Trophoblast cell (in vitro differentiated cells and primary cell): ENCODE measurements at regions not wholly inside any gene's neighbourhood (a gene's known extent, or its start where the extent isn't known, plus 50 kb on each side); places are given as distances from the start of the nearest gene placed in this dataset.
"Not testable (repeated sequence)": the region's sequence is repeated elsewhere in the genome, so short reads cannot be mapped to it uniquely, and the experiment has no call there.

Source experiments
- DNase-seq, 2 donors: peaks; one replicate each; pipeline ENCODE4 v3.0.0-alpha.2; 2016
- H2AFZ ChIP-seq: 2 replicates; pipeline ENCODE4 v1.6.1; 2013; ENCODE audit warnings: low read length, moderate library complexity, mild to moderate bottlenecking; ENCODE audit not compliant: insufficient read depth, poor library complexity
- H2AK5ac ChIP-seq: 2 replicates; pipeline ENCODE4 v1.6.1; 2013; ENCODE audit warnings: mild to moderate bottlenecking, low read length
- H2BK120ac ChIP-seq: 2 replicates; pipeline ENCODE4 v1.6.1; 2013; ENCODE audit warnings: low read length, mild to moderate bottlenecking, moderate library complexity; ENCODE audit not compliant: insufficient read depth, poor library complexity
- H2BK12ac ChIP-seq: 2 replicates; pipeline ENCODE4 v1.6.1; 2013; ENCODE audit warnings: mild to moderate bottlenecking, low read length, moderate library complexity
- H2BK5ac ChIP-seq: 2 replicates; pipeline ENCODE4 v1.6.1; 2013; ENCODE audit warnings: low read length, low read depth, moderate library complexity, mild to moderate bottlenecking; ENCODE audit not compliant: poor library complexity
- H3K14ac ChIP-seq: 2 replicates; pipeline ENCODE4 v1.6.1; 2013; ENCODE audit warnings: mild to moderate bottlenecking, low read length
- H3K18ac ChIP-seq: 2 replicates; pipeline ENCODE4 v1.6.1; 2013; ENCODE audit warnings: mild to moderate bottlenecking, low read length
- H3K23ac ChIP-seq: 2 replicates; pipeline ENCODE4 v1.6.1; 2013; ENCODE audit warnings: low read length
- H3K27ac ChIP-seq: 2 replicates; pipeline ENCODE4 v1.5.1; 2013; ENCODE audit warnings: low read depth, mild to moderate bottlenecking, inconsistent platforms, low read length, moderate library complexity
- H3K27me3 ChIP-seq: 2 replicates; pipeline ENCODE4 v1.6.1; 2013; ENCODE audit warnings: inconsistent platforms, mild to moderate bottlenecking, low read length, moderate library complexity; ENCODE audit not compliant: insufficient read depth
- H3K36me3 ChIP-seq, 2 experiments: 1 replicate in 1 of 2; 2 replicates in 1 of 2; pipeline ENCODE4 v1.6.1; 2013; ENCODE audit warnings: low read length in 2 of 2, mild to moderate bottlenecking in 2 of 2, moderate library complexity in 1 of 2; ENCODE audit not compliant: insufficient read depth in 2 of 2, control insufficient read depth in 1 of 2
- H3K4ac ChIP-seq: 2 replicates; pipeline ENCODE4 v1.6.1; 2013; ENCODE audit warnings: low read depth, mild to moderate bottlenecking, low read length, moderate library complexity
- H3K4me1 ChIP-seq, 2 experiments: 1 replicate in 1 of 2; 2 replicates in 1 of 2; pipeline ENCODE4 v1.6.1; 2013; ENCODE audit warnings: low read length in 2 of 2, mild to moderate bottlenecking in 2 of 2, moderate library complexity in 1 of 2; ENCODE audit not compliant: insufficient read depth in 2 of 2, control insufficient read depth in 1 of 2
- H3K4me2 ChIP-seq: 2 replicates; pipeline ENCODE4 v1.6.1; 2013; ENCODE audit warnings: inconsistent platforms, mild to moderate bottlenecking, low read length, moderate library complexity
- H3K4me3 ChIP-seq: 2 replicates; pipeline ENCODE4 v1.5.1; 2013; ENCODE audit warnings: mild to moderate bottlenecking, low read depth, low read length, inconsistent platforms
- H3K79me1 ChIP-seq: one replicate; pipeline ENCODE4 v1.6.1; 2013; ENCODE audit warnings: low read length
- H3K79me2 ChIP-seq: 2 replicates; pipeline ENCODE4 v1.6.1; 2013; ENCODE audit warnings: low read length, mild to moderate bottlenecking; ENCODE audit not compliant: control insufficient read depth, insufficient read depth, poor library complexity
- H3K9ac ChIP-seq: 2 replicates; pipeline ENCODE4 v1.6.1; 2013; ENCODE audit warnings: mild to moderate bottlenecking, low read length
- H3K9me3 ChIP-seq: 2 replicates; pipeline ENCODE4 v1.6.1; 2013; ENCODE audit warnings: low read depth, mild to moderate bottlenecking, control low read depth, inconsistent platforms, low read length; ENCODE audit not compliant: insufficient read depth
- H4K12ac ChIP-seq: 2 replicates; pipeline ENCODE4 v1.6.1; 2013; ENCODE audit warnings: low read depth, mild to moderate bottlenecking, low read length, moderate library complexity
- H4K8ac ChIP-seq: 2 replicates; pipeline ENCODE4 v1.6.1; 2013; ENCODE audit warnings: low read depth, mild to moderate bottlenecking, low read length, moderate library complexity
- H4K91ac ChIP-seq: one replicate; pipeline ENCODE4 v1.6.1; 2013; ENCODE audit warnings: low read depth, mild to moderate bottlenecking, low read length, moderate library complexity
- WGBS: extraction: QIAGEN DNeasy Blood & Tissue Kit; methylation state at CpG from one replicate; pipeline ENCODE4 v1.1.7; 2013; ENCODE audit warnings: missing lambda C conversion rate; ENCODE audit not compliant: insufficient read length, insufficient coverage; ENCODE audit errors: extremely low coverage; 5-methylcytosine and 5-hydroxymethylcytosine counted together

DNA sequence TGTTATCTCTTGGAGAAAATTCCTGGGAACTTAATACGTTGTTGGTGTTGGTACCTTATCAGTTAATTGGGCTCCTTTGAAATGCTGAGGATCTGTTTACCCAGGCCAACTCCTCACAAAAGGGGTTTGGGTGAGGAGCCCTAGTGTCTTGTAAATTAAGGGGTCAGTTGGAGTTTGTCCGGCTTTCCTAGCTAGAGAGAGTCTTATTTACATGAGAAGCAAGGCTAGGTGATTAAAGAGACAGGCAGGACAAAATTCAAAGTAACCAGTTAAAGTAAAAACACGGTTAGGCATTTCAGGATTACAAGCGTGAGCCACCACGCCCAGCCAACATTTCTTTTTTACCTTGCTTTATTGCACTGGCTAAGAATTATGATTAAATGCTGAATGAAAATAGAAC is 1178.9 kb upstream of the CRIM1 start:
- not testable (repeated sequence) for H3K27ac ChIP-seq, H3K9ac ChIP-seq, H2BK12ac ChIP-seq, H3K14ac ChIP-seq, H2AK5ac ChIP-seq, H3K4me3 ChIP-seq, H3K23ac ChIP-seq, H4K8ac ChIP-seq, H3K4ac ChIP-seq, H3K9me3 ChIP-seq, H3K4me2 ChIP-seq, H2BK120ac ChIP-seq, H4K12ac ChIP-seq, H3K18ac ChIP-seq, DNase-seq, H2BK5ac ChIP-seq, H2AFZ ChIP-seq, H3K36me3 ChIP-seq, H3K79me1 ChIP-seq, H3K79me2 ChIP-seq, H3K4me1 ChIP-seq, H3K27me3 ChIP-seq, H4K91ac ChIP-seq
- no CpG with 5 or more reads among the region's 5 CpGs for WGBS

DNA sequence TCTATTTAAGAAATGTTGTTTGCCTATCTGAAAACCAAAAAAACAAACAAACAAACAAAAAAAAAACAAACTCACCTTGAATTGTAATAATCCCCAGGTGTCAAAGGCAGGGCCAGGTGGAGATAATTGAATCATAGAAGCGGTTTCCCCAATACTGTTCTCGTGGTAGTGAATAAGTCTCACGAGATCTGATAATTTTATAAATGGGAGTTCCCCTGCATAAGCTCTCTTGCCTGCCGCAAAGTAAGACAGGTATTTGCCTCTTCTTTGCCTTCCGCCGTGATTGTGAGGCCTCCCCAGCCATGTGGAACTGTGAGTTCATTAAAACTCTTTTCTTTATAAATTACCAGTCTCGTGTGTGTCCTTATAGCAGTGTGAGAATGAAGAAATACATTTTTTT is 1180.7 kb upstream of the CRIM1 start:
- no CpG with 5 or more reads among the region's 7 CpGs for WGBS
- Histone ChIP-seq H3K9me3 (no peaks in the 10 kb centered on the region), H2BK5ac (no peak overlapping the region), H3K27me3 (no peaks in the 10 kb centered on the region), H4K8ac (no peak overlapping the region), H3K27ac (no peak overlapping the region), H2BK120ac (no peak overlapping the region), H3K14ac (no peak overlapping the region), H3K4me3 (no peak overlapping the region), H3K4ac (no peak overlapping the region), H2AK5ac (no peak overlapping the region), H4K12ac (no peak overlapping the region), H3K4me2 (no peak overlapping the region), H2AFZ (no peak overlapping the region), H4K91ac (no peak overlapping the region), H3K79me2 (no peaks in the 10 kb centered on the region), H3K23ac (no peak overlapping the region), H3K79me1 (no peaks in the 10 kb centered on the region), H3K18ac (no peak overlapping the region), H3K9ac (no peak overlapping the region), H3K36me3 (no peaks in the 10 kb centered on the region), H2BK12ac (no peak overlapping the region), H3K4me1 (no peaks in the 10 kb centered on the region)
- no peak for DNase-seq

DNA sequence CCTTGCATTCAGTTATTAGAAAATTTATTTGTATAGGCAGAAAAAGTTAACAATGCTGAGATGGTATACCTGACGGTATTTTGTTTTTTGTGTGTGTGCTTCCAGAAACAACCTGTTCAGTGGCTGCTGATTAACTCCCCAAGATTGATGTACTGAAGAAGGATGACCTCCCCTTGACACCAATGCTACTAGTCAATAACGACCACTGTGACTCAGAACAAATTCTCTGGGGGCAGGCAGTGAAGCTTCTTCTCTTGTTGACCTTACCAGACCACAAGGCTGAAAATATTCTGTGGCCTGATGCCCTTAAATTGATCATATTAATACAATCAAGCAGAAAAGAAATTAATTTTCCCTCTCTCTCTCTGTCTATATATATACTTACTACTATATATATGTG is 1182.9 kb upstream of the CRIM1 start:
- no peak overlapping the region for H2BK12ac ChIP-seq
- H4K8ac ChIP-seq: no peak overlapping the region
- H3K4me3 ChIP-seq: no peak overlapping the region
- no peak overlapping the region for H3K4ac ChIP-seq
- no peaks in the 10 kb centered on the region for H3K9me3 ChIP-seq
- H3K27me3 ChIP-seq: no peaks in the 10 kb centered on the region
- no peak overlapping the region for H2BK120ac ChIP-seq
- no peak overlapping the region for H4K12ac ChIP-seq
- H2AFZ ChIP-seq: no peak overlapping the region
- H3K14ac ChIP-seq: no peak overlapping the region
- no peaks in the 10 kb centered on the region for H3K79me1 ChIP-seq
- H3K9ac ChIP-seq: no peak overlapping the region
- H3K27ac ChIP-seq: no peak overlapping the region
- H3K79me2 ChIP-seq: no peaks in the 10 kb centered on the region
- no peak overlapping the region for H2BK5ac ChIP-seq
- DNase-seq: no peak
- no peak overlapping the region for H3K23ac ChIP-seq
- no peak overlapping the region for H2AK5ac ChIP-seq
- H3K36me3 ChIP-seq: no peaks in the 10 kb centered on the region
- H3K18ac ChIP-seq: no peak overlapping the region
- no peak overlapping the region for H3K4me2 ChIP-seq
- WGBS: no CpG with 5 or more reads among the region's 2 CpGs
- no peak overlapping the region for H4K91ac ChIP-seq
- H3K4me1 ChIP-seq: no peaks in the 10 kb centered on the region

DNA sequence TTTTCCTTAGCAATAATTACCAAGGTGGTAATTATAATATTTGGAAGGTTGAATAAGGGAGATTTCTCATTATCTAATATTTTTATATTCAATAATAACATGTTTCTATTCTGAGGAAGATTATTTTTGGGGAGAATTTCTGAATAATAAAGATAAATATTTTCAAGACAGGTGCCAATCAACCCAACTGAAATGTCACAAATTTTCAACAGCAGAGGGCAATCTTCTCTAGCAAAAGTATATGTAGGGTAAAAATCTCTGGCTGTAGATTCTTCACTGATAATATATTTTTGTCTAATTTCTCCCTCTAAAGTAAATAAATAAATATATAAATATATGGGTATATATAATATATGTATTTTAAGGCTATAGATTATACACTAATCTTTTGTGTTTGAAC is 1187.2 kb upstream of the CRIM1 start:
- no peaks in the 10 kb centered on the region for H3K79me1 ChIP-seq

DNA sequence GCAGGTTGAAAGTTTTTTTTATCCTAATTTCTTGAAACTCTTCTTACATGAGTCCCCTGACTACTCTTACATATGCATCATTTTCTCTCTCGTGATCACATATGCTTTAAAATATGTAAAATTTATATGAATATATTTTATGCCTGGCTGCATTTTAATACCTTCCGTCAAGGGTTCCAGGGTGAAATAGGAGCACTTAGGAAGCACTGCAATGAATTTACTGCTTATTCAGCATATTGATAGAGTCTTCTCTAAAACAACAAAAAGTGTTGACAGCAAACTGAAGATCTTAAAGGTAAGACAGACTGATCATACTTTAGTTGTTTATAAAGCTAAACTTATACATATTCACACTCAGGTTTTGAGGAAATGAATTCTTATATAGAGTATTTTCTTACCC is 1191.6 kb upstream of the CRIM1 start:
- no peaks in the 10 kb centered on the region for H3K36me3 ChIP-seq
- DNase-seq: no peak
- H4K91ac ChIP-seq: no peak overlapping the region
- H3K4me1 ChIP-seq: no peaks in the 10 kb centered on the region
- H3K4ac ChIP-seq: no peak overlapping the region
- H4K8ac ChIP-seq: no peak overlapping the region
- H3K9me3 ChIP-seq: no peaks in the 10 kb centered on the region
- no peak overlapping the region for H2AK5ac ChIP-seq
- H2BK120ac ChIP-seq: no peak overlapping the region
- no peak overlapping the region for H3K23ac ChIP-seq
- no peak overlapping the region for H3K18ac ChIP-seq
- H3K79me1 ChIP-seq: no peaks in the 10 kb centered on the region
- H3K14ac ChIP-seq: no peak overlapping the region
- H3K4me2 ChIP-seq: no peak overlapping the region
- H2AFZ ChIP-seq: no peak overlapping the region
- no peaks in the 10 kb centered on the region for H3K79me2 ChIP-seq
- no peak overlapping the region for H3K27ac ChIP-seq
- H4K12ac ChIP-seq: no peak overlapping the region
- no peaks in the 10 kb centered on the region for H3K27me3 ChIP-seq
- no CpG with 5 or more reads among the region's 2 CpGs for WGBS
- no peak overlapping the region for H3K9ac ChIP-seq
- H3K4me3 ChIP-seq: no peak overlapping the region
- H2BK12ac ChIP-seq: no peak overlapping the region
- no peak overlapping the region for H2BK5ac ChIP-seq

More for the DNA sequence above, 1187.2 kb upstream of the CRIM1 start:
- no peak overlapping the region for H3K27ac ChIP-seq
- H3K23ac ChIP-seq: no peak overlapping the region
- no peak overlapping the region for H3K9ac ChIP-seq
- no peak overlapping the region for H3K4me3 ChIP-seq
- H2BK12ac ChIP-seq: no peak overlapping the region
- no peaks in the 10 kb centered on the region for H3K27me3 ChIP-seq
- H3K79me2 ChIP-seq: no peaks in the 10 kb centered on the region
- H3K18ac ChIP-seq: no peak overlapping the region
- no peaks in the 10 kb centered on the region for H3K4me1 ChIP-seq
- no peak overlapping the region for H2AFZ ChIP-seq
- no peak overlapping the region for H3K4ac ChIP-seq
- H2AK5ac ChIP-seq: no peak overlapping the region
- H2BK5ac ChIP-seq: no peak overlapping the region
- no peak overlapping the region for H4K8ac ChIP-seq
- no peak overlapping the region for H3K14ac ChIP-seq
- H3K4me2 ChIP-seq: no peak overlapping the region
- H4K91ac ChIP-seq: no peak overlapping the region
- no peak overlapping the region for H4K12ac ChIP-seq
- no peak for DNase-seq
- no peaks in the 10 kb centered on the region for H3K36me3 ChIP-seq
- H3K9me3 ChIP-seq: no peaks in the 10 kb centered on the region
- no peak overlapping the region for H2BK120ac ChIP-seq
